H1 (cell line): ENCODE measurements at regions not wholly inside any gene's neighbourhood (a gene's known extent, or its start where the extent isn't known, plus 50 kb on each side); places are given as distances from the start of the nearest gene placed in this dataset.

ENCODE experiments used
- CTCF ChIA-PET: fragments of 300-600 bp; sonication (Branson Sonifier 250); formaldehyde crosslinking; loops from one replicate; lab custom pipeline; 2021; ENCODE audit not compliant: partially characterized antibody; lab: Charles Lee
- POLR2A ChIA-PET: fragments of 300-600 bp; sonication (Branson Sonifier 250); formaldehyde crosslinking; loops from one replicate; lab custom pipeline; 2021; ENCODE audit warnings: inconsistent platforms; ENCODE audit not compliant: partially characterized antibody; lab: Charles Lee
- DNase-seq, 2 experiments: peaks; one replicate each; pipeline versions ENCODE4 v3.0.0 to v3.0.0-alpha.2; 2010 to 2022; ENCODE audit warnings: low spot score in 2 of 2, low read depth in 1 of 2, mixed read lengths in 1 of 2
- FAIRE-seq: peaks from 2 replicates; lab custom pipeline; 2011; peaks lifted over from hg19 to GRCh38; lab: Jason Lieb, UNC
- H2AFZ ChIP-seq: 2 replicates; pipeline ENCODE4 v1.8.1; 2012; ENCODE audit warnings: low read length, inconsistent platforms
- H2AK5ac ChIP-seq: 2 replicates; pipeline ENCODE4 v1.6.1; 2013; ENCODE audit warnings: low read depth, low read length
- H2BK120ac ChIP-seq: replicated peaks from 2 replicates; pipeline ENCODE3; 2013; ENCODE audit warnings: low read depth, low read length, inconsistent platforms
- H2BK12ac ChIP-seq: 2 replicates; pipeline ENCODE4 v1.6.1; 2013; ENCODE audit warnings: low read depth, low read length
- H2BK15ac ChIP-seq: 2 replicates; pipeline ENCODE4 v1.6.1; 2013; ENCODE audit warnings: low read length
- H2BK20ac ChIP-seq: 2 replicates; pipeline ENCODE4 v1.6.1; 2013; ENCODE audit warnings: low read length
- H2BK5ac ChIP-seq: 2 replicates; pipeline ENCODE4 v1.6.1; 2013; ENCODE audit warnings: low read depth, low read length
- H3K14ac ChIP-seq: 2 replicates; pipeline ENCODE4 v1.6.1; 2013; ENCODE audit warnings: inconsistent platforms; ENCODE audit not compliant: insufficient read length
- H3K18ac ChIP-seq: 2 replicates; pipeline ENCODE4 v1.6.1; 2013; ENCODE audit warnings: low read length; ENCODE audit errors: extremely low read depth
- H3K23ac ChIP-seq: 2 replicates; pipeline ENCODE4 v1.6.1; 2013; ENCODE audit warnings: inconsistent platforms; ENCODE audit not compliant: insufficient read length
- H3K23me2 ChIP-seq: 2 replicates; pipeline ENCODE4 v1.6.1; 2013; ENCODE audit warnings: low read depth, low read length
- H3K27ac ChIP-seq: 2 replicates; pipeline ENCODE4 v1.6.1; 2011; ENCODE audit warnings: low read depth, low read length, inconsistent platforms
- H3K27me3 ChIP-seq, 4 experiments: replicated peaks in 1 of 4; 1 replicate in 1 of 4; 2 replicates in 3 of 4; pipeline versions ENCODE4 v1.6.1 to v1.8.1; 2011 to 2013; ENCODE audit warnings: low read length in 3 of 4, mild to moderate bottlenecking in 3 of 4, inconsistent platforms in 2 of 4, mixed read lengths in 2 of 4, moderate library complexity in 1 of 4; ENCODE audit not compliant: control insufficient read depth in 3 of 4, insufficient read depth in 3 of 4; ENCODE audit errors: extremely low read depth in 1 of 4
- H3K36me3 ChIP-seq, 4 experiments: 2 replicates each; pipeline versions ENCODE4 v1.6.1 to v1.8.1; 2011 to 2013; ENCODE audit warnings: mild to moderate bottlenecking in 4 of 4, low read length in 3 of 4, moderate library complexity in 2 of 4, control low read depth in 1 of 4, inconsistent platforms in 1 of 4; ENCODE audit not compliant: insufficient read depth in 4 of 4, control insufficient read depth in 2 of 4
- H3K4ac ChIP-seq: replicated peaks from 2 replicates; pipeline ENCODE3; 2013; ENCODE audit warnings: low read length, low read depth, mixed read lengths, inconsistent platforms; ENCODE audit not compliant: insufficient read length
- H3K4me1 ChIP-seq, 4 experiments: replicated peaks in 1 of 4; 1 replicate in 1 of 4; 2 replicates in 3 of 4; pipeline versions ENCODE4 v1.6.1 to v1.8.1; 2011 to 2013; ENCODE audit warnings: low read length in 3 of 4, inconsistent platforms in 2 of 4, mixed read lengths in 1 of 4; ENCODE audit not compliant: insufficient read depth in 4 of 4, control insufficient read depth in 3 of 4
- H3K4me2 ChIP-seq, 2 experiments: 2 replicates each; pipeline versions ENCODE4 v1.6.1 to v1.8.1; 2011 to 2013; ENCODE audit warnings: low read depth in 2 of 2, low read length in 2 of 2, control low read depth in 1 of 2, inconsistent platforms in 1 of 2, mild to moderate bottlenecking in 1 of 2; ENCODE audit not compliant: insufficient read depth in 1 of 2
- H3K4me3 ChIP-seq, 4 experiments: fragments of 200-600, 300-600 bp in 1 of 4; sonication (generic), shearing (Covaris generic), sonication (Bioruptor Twin) in 1 of 4; 2 replicates each; pipeline versions ENCODE4 v1.5.1 to v1.8.1; 2011 to 2016; ENCODE audit warnings: low read length in 4 of 4, low read depth in 3 of 4, control low read depth in 2 of 4, inconsistent platforms in 2 of 4, mild to moderate bottlenecking in 2 of 4, mixed read lengths in 1 of 4, moderate library complexity in 1 of 4; ENCODE audit not compliant: insufficient read depth in 2 of 4; ENCODE audit errors: extremely low read depth in 1 of 4
- H3K56ac ChIP-seq: replicated peaks from 2 replicates; pipeline ENCODE3; 2013; ENCODE audit warnings: low read depth, mild to moderate bottlenecking, mixed read lengths, low read length, inconsistent platforms; ENCODE audit not compliant: insufficient read length
- H3K79me1 ChIP-seq: 2 replicates; pipeline ENCODE4 v1.6.1; 2013; ENCODE audit warnings: low read depth, low read length, control low read depth
- H3K79me2 ChIP-seq, 2 experiments: 2 replicates each; pipeline versions ENCODE4 v1.6.1 to v1.8.1; 2012 to 2013; ENCODE audit warnings: low read length in 2 of 2, mild to moderate bottlenecking in 2 of 2, inconsistent platforms in 1 of 2; ENCODE audit not compliant: insufficient read depth in 2 of 2, control insufficient read depth in 1 of 2
- H3K9ac ChIP-seq, 4 experiments: replicated peaks in 1 of 4; 1 replicate in 1 of 4; 2 replicates in 3 of 4; pipeline versions ENCODE4 v1.6.1 to v1.8.1; 2011 to 2013; ENCODE audit warnings: low read depth in 3 of 4, low read length in 3 of 4, control low read depth in 2 of 4, mild to moderate bottlenecking in 2 of 4, moderate library complexity in 2 of 4, inconsistent platforms in 1 of 4; ENCODE audit errors: extremely low read depth in 1 of 4
- H3K9me3 ChIP-seq, 2 experiments: 2 replicates each; pipeline versions ENCODE4 v1.6.1 to v1.8.1; 2012 to 2013; ENCODE audit warnings: mild to moderate bottlenecking in 2 of 2, moderate library complexity in 2 of 2, control low read depth in 1 of 2, inconsistent platforms in 1 of 2, low read depth in 1 of 2, low read length in 1 of 2, mixed read lengths in 1 of 2; ENCODE audit not compliant: insufficient read depth in 2 of 2
- H4K20me1 ChIP-seq, 2 experiments: replicated peaks in 1 of 2; 2 replicates each; pipeline versions ENCODE3 to v1.8.1; 2011 to 2013; ENCODE audit warnings: inconsistent platforms in 2 of 2, low read length in 2 of 2, mild to moderate bottlenecking in 1 of 2; ENCODE audit not compliant: insufficient read depth in 2 of 2, control insufficient read depth in 1 of 2
- H4K5ac ChIP-seq: 2 replicates; pipeline ENCODE4 v1.6.1; 2013; ENCODE audit warnings: low read length, low read depth, mixed read lengths, inconsistent platforms; ENCODE audit not compliant: insufficient read length
- H4K8ac ChIP-seq: 2 replicates; pipeline ENCODE4 v1.8.0; 2013; ENCODE audit warnings: mild to moderate bottlenecking, moderate library complexity, low read length, inconsistent platforms; ENCODE audit not compliant: insufficient read depth; ENCODE audit errors: extremely low read depth
- H4K91ac ChIP-seq: replicated peaks from 2 replicates; pipeline ENCODE3; 2013; ENCODE audit warnings: low read length, mixed read lengths, inconsistent platforms; ENCODE audit not compliant: insufficient read length
- CEBPB ChIP-seq: IDR thresholded peaks from 2 replicates; pipeline ENCODE4 v1.6.1; 2012; ENCODE audit warnings: low read depth, low read length
- GTF2F1 ChIP-seq: IDR thresholded peaks from 2 replicates; pipeline ENCODE4 v1.6.1; 2012; ENCODE audit warnings: low read depth, low read length, improper control_type of control experiment, borderline replicate concordance
- RBBP5 ChIP-seq: IDR thresholded peaks from 2 replicates; pipeline ENCODE4 v1.7.1; 2012; ENCODE audit warnings: low read depth, mild to moderate bottlenecking, inconsistent platforms, low read length, moderate library complexity, borderline replicate concordance
- WGBS, 2 experiments: shearing (Covaris generic) in 1 of 2; methylation state at CpG; one replicate each; pipeline versions ENCODE4 v1.1.6 to v1.1.7; 2013 to 2015; ENCODE audit warnings: low lambda C conversion rate in 2 of 2, mixed read lengths in 2 of 2, inconsistent platforms in 1 of 2, low coverage in 1 of 2, missing lambda C conversion rate in 1 of 2; ENCODE audit not compliant: insufficient replicate concordance in 2 of 2, insufficient coverage in 1 of 2, insufficient read length in 1 of 2; ENCODE audit errors: extremely low coverage in 1 of 2, missing lambda C conversion rate in 1 of 2; 5-methylcytosine and 5-hydroxymethylcytosine counted together
- TF ChIP-seq, protein P1 (sequence below): IDR thresholded peaks from 2 replicates; pipeline ENCODE4 v1.6.1; 2011; ENCODE audit warnings: low read depth, mild to moderate bottlenecking, low read length; ENCODE audit not compliant: insufficient read depth

DNA sequence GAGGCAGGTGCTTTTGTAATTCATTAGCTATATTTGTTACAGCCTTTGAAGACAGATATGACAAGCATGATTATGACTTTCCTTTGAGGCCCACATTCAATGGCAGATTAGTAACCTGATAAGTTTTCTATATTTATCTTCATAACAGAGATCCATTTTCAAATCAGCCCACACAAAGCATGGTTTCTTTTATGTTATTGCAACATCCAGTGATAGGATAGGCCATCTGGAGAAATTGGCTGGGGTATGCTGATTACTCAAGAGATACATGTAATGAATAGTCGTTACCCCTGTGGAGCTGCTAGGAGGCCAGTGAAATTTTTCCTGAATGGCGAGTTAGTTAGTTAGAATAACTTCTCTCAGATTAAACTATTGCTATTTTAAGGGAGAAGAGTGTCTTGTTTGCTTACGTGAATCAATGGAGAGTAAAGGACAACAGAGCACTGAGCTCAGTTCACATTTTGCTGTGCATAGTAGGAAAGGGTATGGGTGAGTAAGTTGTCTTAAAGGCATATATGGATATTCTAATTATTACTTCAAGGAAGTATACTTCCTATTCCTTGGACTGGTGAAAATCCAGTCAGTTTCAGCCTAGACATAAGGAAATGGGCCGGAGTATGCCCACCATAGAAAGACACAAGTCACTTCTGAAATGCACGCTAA is 79.2 kb upstream of the DKK2 start:
- Histone ChIP-seq H4K20me1 (no peaks in the 10 kb centered on the region), H2AK5ac (no peak overlapping the region), H2BK5ac (no peak overlapping the region), H3K79me2 (no peaks in the 10 kb centered on the region), H3K4me3 (no peak overlapping the region), H3K79me1 (no peaks in the 10 kb centered on the region), H3K56ac (no peak overlapping the region), H4K8ac (no peak overlapping the region), H3K27me3 (no peaks in the 10 kb centered on the region), H3K23me2 (no peaks in the 10 kb centered on the region; the same call in 1 of the 2 replicates), H3K4ac (no peak overlapping the region), H2BK120ac (no peak overlapping the region), H3K36me3 (no peaks in the 10 kb centered on the region), H2BK15ac (no peak overlapping the region), H3K18ac (no peak overlapping the region), H3K4me1 (peaks cover 0 to 1% (median under 1%) of the 10 kb centered on the region in 4 experiments; a peak in 2 of 7 replicates), H3K9ac (no peak overlapping the region), H2BK12ac (no peak overlapping the region), H3K4me2 (no peak overlapping the region), H3K9me3 (no peaks in the 10 kb centered on the region; a peak in 1 of 4 replicates), H3K14ac (no peak overlapping the region), H2BK20ac (no peak overlapping the region), H3K27ac (no peak overlapping the region), H3K23ac (no peak overlapping the region), H4K91ac (no peak overlapping the region), H4K5ac (no peak overlapping the region), H2AFZ (no peak overlapping the region)
- POLR2A ChIA-PET = no interaction called here
- no peak for FAIRE-seq
- 82% methylated on average over 5 of the region's 5 CpGs; no CpG with 5 or more reads in 1 of the 2 experiments for WGBS, 2 experiments
- TF ChIP-seq GTF2F1 (no peak), RBBP5 (no peak), CEBPB (peak; percentile 41)
- TF ChIP-seq, protein P1, sequence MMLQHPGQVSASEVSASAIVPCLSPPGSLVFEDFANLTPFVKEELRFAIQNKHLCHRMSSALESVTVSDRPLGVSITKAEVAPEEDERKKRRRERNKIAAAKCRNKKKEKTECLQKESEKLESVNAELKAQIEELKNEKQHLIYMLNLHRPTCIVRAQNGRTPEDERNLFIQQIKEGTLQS = no peak
- DNase-seq = no peak
- CTCF ChIA-PET = no interaction called here
